H9 (cell line): ENCODE measurements at regions not wholly inside any gene's neighbourhood (a gene's known extent, or its start where the extent isn't known, plus 50 kb on each side); places are given as distances from the start of the nearest gene placed in this dataset.

Experiments used
- DNase-seq: peaks from one replicate; pipeline ENCODE4 v3.0.0-alpha.2; 2017
- H2AFZ ChIP-seq: one replicate; pipeline ENCODE4 v1.6.1; 2013; ENCODE audit warnings: mild to moderate bottlenecking, low read length, control low read depth, moderate library complexity
- H2AK5ac ChIP-seq: 2 replicates; pipeline ENCODE4 v1.6.1; 2013; ENCODE audit warnings: low read length, control low read depth, mixed read lengths; ENCODE audit not compliant: insufficient read length
- H2BK120ac ChIP-seq: one replicate; pipeline ENCODE4 v1.6.1; 2013; ENCODE audit warnings: low read depth, mild to moderate bottlenecking, low read length, control low read depth, inconsistent platforms; ENCODE audit not compliant: poor library complexity, severe bottlenecking
- H2BK12ac ChIP-seq: 2 replicates; pipeline ENCODE4 v1.6.1; 2013; ENCODE audit warnings: low read length, control low read depth, mixed read lengths, low read depth; ENCODE audit not compliant: insufficient read length
- H2BK15ac ChIP-seq: 2 replicates; pipeline ENCODE4 v1.6.1; 2013; ENCODE audit warnings: low read depth, low read length, control low read depth
- H2BK20ac ChIP-seq: one replicate; pipeline ENCODE4 v1.6.1; 2013; ENCODE audit warnings: low read depth, mild to moderate bottlenecking, low read length, control low read depth, inconsistent platforms; ENCODE audit not compliant: poor library complexity, severe bottlenecking
- H2BK5ac ChIP-seq: 2 replicates; pipeline ENCODE4 v1.6.1; 2013; ENCODE audit warnings: low read length, control low read depth, mixed read lengths; ENCODE audit not compliant: insufficient read length
- H3K14ac ChIP-seq: 2 replicates; pipeline ENCODE4 v1.6.1; 2013; ENCODE audit warnings: low read length, control low read depth; ENCODE audit not compliant: insufficient read depth
- H3K18ac ChIP-seq: 2 replicates; pipeline ENCODE4 v1.6.1; 2013; ENCODE audit warnings: low read depth, mild to moderate bottlenecking, mixed read lengths, low read length, control low read depth; ENCODE audit not compliant: insufficient read length
- H3K23ac ChIP-seq: 2 replicates; pipeline ENCODE4 v1.6.1; 2013; ENCODE audit warnings: low read length, control low read depth, mixed read lengths, low read depth; ENCODE audit not compliant: insufficient read length
- H3K23me2 ChIP-seq: 2 replicates; pipeline ENCODE4 v1.6.1; 2013; ENCODE audit warnings: low read depth, mild to moderate bottlenecking, mixed read lengths, low read length, control low read depth; ENCODE audit not compliant: insufficient read length, poor library complexity, severe bottlenecking
- H3K27ac ChIP-seq: 2 replicates; pipeline ENCODE4 v1.5.1; 2013; ENCODE audit warnings: low read length, control low read depth, mixed read lengths, low read depth; ENCODE audit not compliant: insufficient read length
- H3K27me3 ChIP-seq: 2 replicates; pipeline ENCODE4 v1.6.1; 2013; ENCODE audit warnings: low read length, control low read depth, inconsistent platforms; ENCODE audit not compliant: insufficient read depth
- H3K4ac ChIP-seq: 2 replicates; pipeline ENCODE4 v1.6.1; 2013; ENCODE audit warnings: low read depth, mild to moderate bottlenecking, control low read depth, inconsistent platforms, low read length, moderate library complexity
- H3K4me1 ChIP-seq: 2 replicates; pipeline ENCODE4 v1.6.1; 2013; ENCODE audit warnings: low read length, control low read depth, inconsistent platforms; ENCODE audit not compliant: insufficient read depth
- H3K4me2 ChIP-seq: 2 replicates; pipeline ENCODE4 v1.6.1; 2013; ENCODE audit warnings: low read length, control low read depth, mixed read lengths; ENCODE audit not compliant: insufficient read length, insufficient read depth
- H3K56ac ChIP-seq: 2 replicates; pipeline ENCODE4 v1.6.1; 2013; ENCODE audit warnings: low read depth, mild to moderate bottlenecking, mixed read lengths, low read length, control low read depth; ENCODE audit not compliant: insufficient read length
- H3K79me1 ChIP-seq: 2 replicates; pipeline ENCODE4 v1.6.1; 2013; ENCODE audit warnings: low read depth, mild to moderate bottlenecking, moderate library complexity, low read length, control low read depth, inconsistent platforms; ENCODE audit not compliant: insufficient read depth, poor library complexity, severe bottlenecking
- H3K79me2 ChIP-seq: 2 replicates; pipeline ENCODE4 v1.6.1; 2013; ENCODE audit warnings: low read length, control low read depth, inconsistent platforms; ENCODE audit not compliant: insufficient read depth
- H3K9ac ChIP-seq: 2 replicates; pipeline ENCODE4 v1.6.1; 2013; ENCODE audit warnings: low read length, control low read depth, mixed read lengths; ENCODE audit not compliant: insufficient read length; ENCODE audit errors: extremely low read depth
- H3K9me3 ChIP-seq: one replicate; pipeline ENCODE4 v1.6.1; 2013; ENCODE audit warnings: low read depth, low read length, inconsistent platforms; ENCODE audit not compliant: control insufficient read depth
- H3T11ph ChIP-seq: one replicate; pipeline ENCODE4 v1.6.1; 2013; ENCODE audit warnings: mild to moderate bottlenecking, low read length, control low read depth, inconsistent platforms
- H4K20me1 ChIP-seq: one replicate; pipeline ENCODE4 v1.6.1; 2013; ENCODE audit not compliant: control insufficient read depth, insufficient read length, insufficient read depth
- H4K5ac ChIP-seq: 2 replicates; pipeline ENCODE4 v1.6.1; 2013; ENCODE audit warnings: low read depth, mild to moderate bottlenecking, mixed read lengths, low read length, control low read depth; ENCODE audit not compliant: insufficient read length
- H4K8ac ChIP-seq: replicated peaks from 2 replicates; pipeline ENCODE4 v1.6.1; 2013; ENCODE audit warnings: low read length, control low read depth, mixed read lengths, low read depth; ENCODE audit not compliant: insufficient read length
- H4K91ac ChIP-seq: 2 replicates; pipeline ENCODE4 v1.6.1; 2013; ENCODE audit warnings: low read depth, mild to moderate bottlenecking, moderate library complexity, mixed read lengths, low read length, control low read depth; ENCODE audit not compliant: insufficient read length
- H3K27ac Mint-ChIP-seq, 3 experiments: 2 replicates in 2 of 3; 3 replicates in 1 of 3; pipeline ENCODE4 v1.8.0; 2020 to 2021; ENCODE audit warnings: mixed read lengths in 3 of 3, mild to moderate bottlenecking in 1 of 3, moderate library complexity in 1 of 3
- H3K27me3 Mint-ChIP-seq: 2 replicates; pipeline ENCODE4 v1.8.0; 2021; ENCODE audit warnings: low read depth, mild to moderate bottlenecking, moderate library complexity, mixed read lengths
- H3K36me3 Mint-ChIP-seq, 3 experiments: 2 replicates in 2 of 3; 3 replicates in 1 of 3; pipeline ENCODE4 v1.8.0; 2020 to 2021; ENCODE audit warnings: low read depth in 3 of 3, mixed read lengths in 3 of 3; ENCODE audit not compliant: insufficient read depth in 1 of 3
- H3K4me1 Mint-ChIP-seq, 2 experiments: 2 replicates each; pipeline ENCODE4 v1.8.0; 2020; ENCODE audit warnings: mixed read lengths in 2 of 2
- H3K4me3 Mint-ChIP-seq, 2 experiments: 2 replicates in 1 of 2; 3 replicates in 1 of 2; pipeline ENCODE4 v1.8.0; 2020 to 2021; ENCODE audit warnings: mild to moderate bottlenecking in 2 of 2, mixed read lengths in 2 of 2, moderate library complexity in 1 of 2
- H3K9me3 Mint-ChIP-seq, 2 experiments: 2 replicates in 1 of 2; 3 replicates in 1 of 2; pipeline ENCODE4 v1.8.0; 2020; ENCODE audit warnings: mild to moderate bottlenecking in 2 of 2, mixed read lengths in 2 of 2, moderate library complexity in 1 of 2
- WGBS: extraction: QIAGEN DNeasy Blood & Tissue Kit; methylation state at CpG from one replicate; pipeline ENCODE4 v1.1.7; 2013; ENCODE audit warnings: missing lambda C conversion rate, low lambda C conversion rate, mixed read lengths; ENCODE audit not compliant: insufficient read length; ENCODE audit errors: extremely low coverage; 5-methylcytosine and 5-hydroxymethylcytosine counted together
- TF ChIP-seq, protein P1 (sequence below): fragments of 200-600 bp; sonication (generic); conservative IDR thresholded peaks from 3 replicates; pipeline ENCODE4 v1.8.0; 2021; ENCODE audit warnings: antibody characterized with exemption, mild to moderate bottlenecking

DNA sequence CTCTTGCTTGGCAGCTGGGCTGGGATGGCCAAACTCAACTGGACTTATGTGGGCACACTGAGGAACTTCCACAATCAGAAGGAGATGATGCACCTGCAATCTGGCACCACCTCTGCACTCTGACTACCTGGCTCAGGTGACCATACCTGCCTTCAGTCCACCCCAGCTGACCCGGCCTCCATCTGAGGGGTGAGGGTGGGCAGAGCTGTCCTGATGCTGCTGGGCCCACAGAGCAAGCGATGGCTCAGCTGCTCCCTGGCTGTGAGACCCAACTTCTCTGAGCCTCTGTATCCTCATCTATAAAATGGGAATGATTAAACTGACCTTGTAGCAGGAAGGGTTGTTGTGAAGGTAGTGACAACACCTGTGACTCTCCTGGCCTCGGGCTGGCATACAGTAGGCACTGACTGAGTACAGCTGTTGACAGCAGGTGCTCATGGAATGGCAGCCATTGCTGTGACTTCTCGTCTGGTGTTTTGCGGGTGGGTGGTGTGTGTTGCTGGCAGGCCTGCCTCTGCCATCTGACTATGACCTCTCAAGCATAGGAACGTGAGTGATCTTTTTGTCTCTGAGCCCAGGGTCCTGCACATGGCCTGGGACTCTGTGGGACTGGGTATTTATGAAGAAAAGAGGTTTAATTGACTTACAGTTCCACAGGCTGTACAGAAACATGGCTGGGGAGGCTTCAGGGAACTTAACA is 438.5 kb downstream of the PTPRU start:
- Mint-ChIP-seq H3K27me3 (peaks cover 1% of the 10 kb centered on the region), H3K9me3 (no peaks in the 10 kb centered on the region; a peak in 1 of 5 replicates), H3K4me1 (peaks cover 18 to 20% of the 10 kb centered on the region in 2 experiments), H3K36me3 (no peaks in the 10 kb centered on the region; a peak in 1 of 7 replicates), H3K27ac (peak overlapping the region in 1 of 3 experiments; percentile 64; a peak in 2 of 7 replicates), H3K4me3 (no peak overlapping the region)
- Histone ChIP-seq H4K8ac (no peak overlapping the region), H3K4me1 (no peaks in the 10 kb centered on the region), H3K79me1 (no peaks in the 10 kb centered on the region), H4K91ac (no peak overlapping the region), H3K18ac (no peak overlapping the region), H2BK12ac (no peak overlapping the region), H3K9me3 (no peaks in the 10 kb centered on the region), H3K23me2 (no peaks in the 10 kb centered on the region), H4K5ac (no peak overlapping the region), H3K23ac (no peak overlapping the region), H3K4me2 (no peak overlapping the region), H3K4ac (no peak overlapping the region), H3K27ac (no peak overlapping the region), H2BK15ac (no peak overlapping the region), H2BK120ac (no peak overlapping the region), H3K27me3 (no peaks in the 10 kb centered on the region), H3T11ph (no peak overlapping the region), H2BK20ac (no peak overlapping the region), H3K79me2 (no peaks in the 10 kb centered on the region), H3K9ac (no peak overlapping the region), H2AFZ (no peak overlapping the region), H2BK5ac (no peak overlapping the region), H3K14ac (no peak overlapping the region), H4K20me1 (no peaks in the 10 kb centered on the region), H3K56ac (no peak overlapping the region), H2AK5ac (no peak overlapping the region)
- DNase-seq: peak; percentile 12
- TF ChIP-seq, protein P1, sequence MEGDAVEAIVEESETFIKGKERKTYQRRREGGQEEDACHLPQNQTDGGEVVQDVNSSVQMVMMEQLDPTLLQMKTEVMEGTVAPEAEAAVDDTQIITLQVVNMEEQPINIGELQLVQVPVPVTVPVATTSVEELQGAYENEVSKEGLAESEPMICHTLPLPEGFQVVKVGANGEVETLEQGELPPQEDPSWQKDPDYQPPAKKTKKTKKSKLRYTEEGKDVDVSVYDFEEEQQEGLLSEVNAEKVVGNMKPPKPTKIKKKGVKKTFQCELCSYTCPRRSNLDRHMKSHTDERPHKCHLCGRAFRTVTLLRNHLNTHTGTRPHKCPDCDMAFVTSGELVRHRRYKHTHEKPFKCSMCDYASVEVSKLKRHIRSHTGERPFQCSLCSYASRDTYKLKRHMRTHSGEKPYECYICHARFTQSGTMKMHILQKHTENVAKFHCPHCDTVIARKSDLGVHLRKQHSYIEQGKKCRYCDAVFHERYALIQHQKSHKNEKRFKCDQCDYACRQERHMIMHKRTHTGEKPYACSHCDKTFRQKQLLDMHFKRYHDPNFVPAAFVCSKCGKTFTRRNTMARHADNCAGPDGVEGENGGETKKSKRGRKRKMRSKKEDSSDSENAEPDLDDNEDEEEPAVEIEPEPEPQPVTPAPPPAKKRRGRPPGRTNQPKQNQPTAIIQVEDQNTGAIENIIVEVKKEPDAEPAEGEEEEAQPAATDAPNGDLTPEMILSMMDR: no peak
- WGBS: no CpG with 5 or more reads among the region's 6 CpGs
